OCI-LY3 (cell line): ENCODE measurements at regions not wholly inside any gene's neighbourhood (a gene's known extent, or its start where the extent isn't known, plus 50 kb on each side); places are given as distances from the start of the nearest gene placed in this dataset.
A peak's percentile ranks its signal among the peaks of the same experiment; 100 is the strongest.

Experiments
- H2AFZ ChIP-seq: fragments of 200-600, 300-600 bp; shearing (Covaris generic); 2 replicates; pipeline ENCODE4 v1.6.0; 2014; ENCODE audit warnings: antibody characterized with exemption, low read depth, low read length
- H3K27ac ChIP-seq: fragments of 200-600, 300-600 bp; sonication (generic); 2 replicates; pipeline ENCODE4 v1.5.1; 2014; ENCODE audit warnings: mild to moderate bottlenecking, low read length, moderate library complexity, mixed read lengths
- H3K27me3 ChIP-seq: fragments of 200-600, 300-600 bp; sonication (generic); 2 replicates; pipeline ENCODE4 v1.6.1; 2014; ENCODE audit warnings: low read depth, low read length, mixed read lengths
- H3K36me3 ChIP-seq: fragments of 200-600, 300-600 bp; sonication (generic); replicated peaks from 2 replicates; pipeline ENCODE3; 2014; ENCODE audit warnings: low read depth, low read length, mixed read lengths
- H3K4me1 ChIP-seq: fragments of 300-600, 200-600 bp; sonication (generic); 2 replicates; pipeline ENCODE4 v1.6.1; 2014; ENCODE audit warnings: low read length, mixed read lengths
- H3K4me2 ChIP-seq: fragments of 200-600, 300-600 bp; sonication (generic); 2 replicates; pipeline ENCODE4 v1.6.1; 2014; ENCODE audit warnings: low read length, mixed read lengths
- H3K4me3 ChIP-seq: fragments of 300-600, 200-600 bp; sonication (generic); 2 replicates; pipeline ENCODE4 v1.5.1; 2014; ENCODE audit warnings: antibody characterized with exemption, mild to moderate bottlenecking, low read length, moderate library complexity
- H3K79me2 ChIP-seq: fragments of 300-600, 200-600 bp; shearing (Covaris generic); 2 replicates; pipeline ENCODE4 v1.6.1; 2014; ENCODE audit warnings: mild to moderate bottlenecking, low read length, mixed read lengths
- H3K9ac ChIP-seq: fragments of 300-600, 200-600 bp; shearing (Covaris generic); 2 replicates; pipeline ENCODE4 v1.6.0; 2014; ENCODE audit warnings: mild to moderate bottlenecking, low read length, moderate library complexity
- H3K9me3 ChIP-seq: fragments of 200-600, 300-600 bp; shearing (Covaris generic); 2 replicates; pipeline ENCODE4 v1.6.1; 2014; ENCODE audit warnings: low read length, mixed read lengths; ENCODE audit not compliant: insufficient read depth
- H4K20me1 ChIP-seq: fragments of 200-600, 300-600 bp; sonication (generic); 2 replicates; pipeline ENCODE4 v1.6.1; 2016; ENCODE audit warnings: low read length, mixed read lengths; ENCODE audit not compliant: insufficient read depth
- EZH2phosphoT487 ChIP-seq: fragments of 200-600 bp; shearing (Covaris generic); IDR thresholded peaks from 2 replicates; pipeline ENCODE4 v1.6.1; 2018; ENCODE audit warnings: antibody characterized with exemption, mixed run types, low read depth
- TF ChIP-seq, protein P1 (sequence below): fragments of 200-600, 300-600 bp; sonication (generic); IDR thresholded peaks from 2 replicates; pipeline ENCODE4 v1.5.1; 2014; ENCODE audit warnings: antibody characterized with exemption, low read length, low read depth

DNA sequence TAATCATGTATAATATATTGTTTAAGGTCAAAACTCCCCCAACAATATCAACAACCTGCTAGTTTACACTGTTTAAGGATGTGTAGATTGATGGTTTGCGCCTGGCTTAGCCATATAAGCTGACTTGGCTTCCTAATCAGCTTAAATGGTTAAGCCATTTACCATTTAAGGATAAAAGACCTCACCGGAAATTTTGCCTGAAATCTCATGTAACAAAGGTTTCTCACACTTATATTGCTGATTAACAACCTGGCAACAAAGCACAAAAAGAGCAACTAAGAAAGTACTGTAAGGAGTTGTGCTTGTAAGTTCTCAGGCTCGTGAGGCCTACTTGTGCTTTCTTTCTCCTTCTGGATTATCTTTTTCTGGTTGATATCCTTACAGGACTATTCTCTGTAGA lies 485.2 kb downstream of the GABRG1 start:
- no peak overlapping the region for H3K27ac ChIP-seq
- 0 out of 2 replicates have a peak overlapping the region, but pooled peaks have one; percentile 50 for H2AFZ ChIP-seq

DNA sequence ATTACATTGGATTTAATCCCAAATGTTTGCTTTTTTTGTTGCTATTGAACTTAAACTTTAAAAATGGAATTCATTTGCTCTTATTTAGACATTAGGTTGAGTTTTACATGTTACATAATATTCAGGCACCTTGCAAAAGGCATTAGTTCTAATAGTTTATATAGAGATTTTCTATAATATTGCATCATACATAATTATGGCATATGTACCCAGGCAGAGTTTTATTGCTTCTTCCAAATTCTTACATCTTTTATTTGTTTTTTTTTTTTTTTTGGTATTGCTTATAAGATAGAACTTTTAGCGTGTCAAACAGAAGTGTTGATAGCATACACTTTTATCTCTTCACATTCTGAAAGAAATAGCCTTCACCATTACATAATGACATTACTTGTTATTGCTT lies 487.7 kb downstream of the GABRG1 start:
- no peak overlapping the region for H3K4me2 ChIP-seq
- TF ChIP-seq, protein P1, sequence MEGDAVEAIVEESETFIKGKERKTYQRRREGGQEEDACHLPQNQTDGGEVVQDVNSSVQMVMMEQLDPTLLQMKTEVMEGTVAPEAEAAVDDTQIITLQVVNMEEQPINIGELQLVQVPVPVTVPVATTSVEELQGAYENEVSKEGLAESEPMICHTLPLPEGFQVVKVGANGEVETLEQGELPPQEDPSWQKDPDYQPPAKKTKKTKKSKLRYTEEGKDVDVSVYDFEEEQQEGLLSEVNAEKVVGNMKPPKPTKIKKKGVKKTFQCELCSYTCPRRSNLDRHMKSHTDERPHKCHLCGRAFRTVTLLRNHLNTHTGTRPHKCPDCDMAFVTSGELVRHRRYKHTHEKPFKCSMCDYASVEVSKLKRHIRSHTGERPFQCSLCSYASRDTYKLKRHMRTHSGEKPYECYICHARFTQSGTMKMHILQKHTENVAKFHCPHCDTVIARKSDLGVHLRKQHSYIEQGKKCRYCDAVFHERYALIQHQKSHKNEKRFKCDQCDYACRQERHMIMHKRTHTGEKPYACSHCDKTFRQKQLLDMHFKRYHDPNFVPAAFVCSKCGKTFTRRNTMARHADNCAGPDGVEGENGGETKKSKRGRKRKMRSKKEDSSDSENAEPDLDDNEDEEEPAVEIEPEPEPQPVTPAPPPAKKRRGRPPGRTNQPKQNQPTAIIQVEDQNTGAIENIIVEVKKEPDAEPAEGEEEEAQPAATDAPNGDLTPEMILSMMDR = no peak
- TF ChIP-seq EZH2phosphoT487 = no peak
- H3K27ac ChIP-seq = no peak overlapping the region
- H3K9ac ChIP-seq = no peak overlapping the region
- no peaks in the 10 kb centered on the region for H3K9me3 ChIP-seq
- no peaks in the 10 kb centered on the region for H3K27me3 ChIP-seq
- H3K4me1 ChIP-seq = no peaks in the 10 kb centered on the region
- no peaks in the 10 kb centered on the region for H3K79me2 ChIP-seq
- no peaks in the 10 kb centered on the region for H3K36me3 ChIP-seq
- H4K20me1 ChIP-seq = no peaks in the 10 kb centered on the region
- no peak overlapping the region for H2AFZ ChIP-seq
- no peak overlapping the region for H3K4me3 ChIP-seq

More for the DNA sequence above, 485.2 kb downstream of the GABRG1 start:
- Histone ChIP-seq H3K79me2 (no peaks in the 10 kb centered on the region), H3K36me3 (no peaks in the 10 kb centered on the region), H3K4me2 (no peak overlapping the region), H3K4me1 (no peaks in the 10 kb centered on the region), H3K4me3 (no peak overlapping the region), H3K27me3 (no peaks in the 10 kb centered on the region), H3K9me3 (no peaks in the 10 kb centered on the region), H3K9ac (no peak overlapping the region), H4K20me1 (no peaks in the 10 kb centered on the region)
- no peak for TF ChIP-seq EZH2phosphoT487
- TF ChIP-seq, protein P1 = no peak

DNA sequence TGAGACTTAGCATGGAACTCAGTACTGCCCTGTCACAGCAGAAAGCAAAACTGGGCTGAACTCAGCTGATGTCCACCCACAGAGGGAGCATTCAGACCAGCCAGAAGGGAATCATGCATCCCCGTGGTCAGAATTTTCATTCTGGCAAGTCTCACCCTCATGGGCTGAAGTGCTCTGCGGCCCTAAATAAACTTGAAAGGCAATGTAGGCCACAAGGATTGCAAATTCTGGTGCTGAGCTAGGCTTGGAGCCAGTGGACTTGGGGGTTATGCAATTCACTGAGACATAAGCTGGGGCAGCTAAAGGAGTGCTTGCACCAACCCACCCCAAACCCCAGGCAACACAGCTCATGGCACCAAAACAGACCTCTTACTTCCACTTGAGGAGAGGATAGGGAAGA lies 494.1 kb downstream of the GABRG1 start:
- no peak overlapping the region for H3K4me2 ChIP-seq
- no peaks in the 10 kb centered on the region for H4K20me1 ChIP-seq
- no peak overlapping the region for H3K9ac ChIP-seq
- no peaks in the 10 kb centered on the region for H3K9me3 ChIP-seq
- no peak for TF ChIP-seq EZH2phosphoT487
- TF ChIP-seq, protein P1 = no peak
- H3K79me2 ChIP-seq = no peaks in the 10 kb centered on the region
- no peaks in the 10 kb centered on the region for H3K27me3 ChIP-seq
- no peak overlapping the region for H3K27ac ChIP-seq
- no peaks in the 10 kb centered on the region for H3K4me1 ChIP-seq
- no peak overlapping the region for H3K4me3 ChIP-seq
- no peak overlapping the region for H2AFZ ChIP-seq
- no peaks in the 10 kb centered on the region for H3K36me3 ChIP-seq

DNA sequence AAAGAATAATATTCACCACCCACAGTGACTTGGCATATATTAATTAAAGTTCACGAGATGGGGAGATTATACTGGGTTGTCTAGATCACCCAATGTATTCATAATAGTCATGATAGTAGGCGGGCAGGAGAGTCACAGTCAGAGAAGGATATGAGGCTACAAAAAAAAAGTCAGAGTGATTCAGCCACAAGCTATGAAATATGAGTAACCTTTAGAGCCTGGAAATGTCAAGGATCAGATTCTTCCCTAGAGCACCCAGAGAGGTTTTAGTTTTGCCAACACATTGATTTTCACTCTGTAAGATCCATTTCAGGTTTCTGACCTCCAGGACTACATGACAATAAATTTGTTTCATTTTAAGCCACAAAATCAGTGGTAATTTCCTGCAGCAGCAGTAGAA lies 501.9 kb downstream of the GABRG1 start:
- no peaks in the 10 kb centered on the region for H3K36me3 ChIP-seq
- no peaks in the 10 kb centered on the region for H3K9me3 ChIP-seq
- H3K4me1 ChIP-seq = no peaks in the 10 kb centered on the region
- H4K20me1 ChIP-seq = no peaks in the 10 kb centered on the region
- no peak overlapping the region for H3K4me2 ChIP-seq
- H3K27ac ChIP-seq = no peak overlapping the region
- TF ChIP-seq, protein P1 = no peak
- TF ChIP-seq EZH2phosphoT487 = no peak
- H2AFZ ChIP-seq = no peak overlapping the region
- H3K4me3 ChIP-seq = no peak overlapping the region
- H3K9ac ChIP-seq = no peak overlapping the region
- H3K79me2 ChIP-seq = no peaks in the 10 kb centered on the region
- H3K27me3 ChIP-seq = no peaks in the 10 kb centered on the region
